CD4-positive, alpha-beta T cell (primary cell): ENCODE measurements at regions not wholly inside any gene's neighbourhood (a gene's known extent, or its start where the extent isn't known, plus 50 kb on each side); places are given as distances from the start of the nearest gene placed in this dataset.

Source experiments
- ATAC-seq: fragments of 200-7000 bp; cut with Tn5 transposase; one replicate; pipeline ENCODE4 v1.10.0; 2022; ENCODE audit warnings: mild to moderate bottlenecking; ENCODE audit not compliant: poor library complexity
- CTCF ChIA-PET: fragments of 350-600 bp; sonication (Branson Sonifier 250); formaldehyde crosslinking; loops from one replicate; lab custom pipeline; 2021; ENCODE audit warnings: antibody characterized with exemption, inconsistent platforms; lab: Charles Lee
- POLR2A ChIA-PET: fragments of 350-600 bp; sonication (Branson Sonifier 250); formaldehyde crosslinking; loops from one replicate; lab custom pipeline; 2021; ENCODE audit warnings: antibody characterized with exemption, inconsistent platforms; lab: Charles Lee
- DNase-seq, 14 experiments: peaks; one replicate each; pipeline ENCODE4 v3.0.0-alpha.2; 2013 to 2020; ENCODE audit warnings: mixed read lengths in 2 of 14
- H3K27ac ChIP-seq, 2 donors: one replicate each; pipeline versions ENCODE4 v1.5.1 to v1.7.0; 2013; ENCODE audit warnings: low read length in 2 of 2, low read depth in 1 of 2, mild to moderate bottlenecking in 1 of 2
- H3K27me3 ChIP-seq, 2 experiments: 1 replicate in 1 of 2; 2 replicates in 1 of 2; pipeline versions ENCODE4 v1.6.1 to v1.7.0; 2013; ENCODE audit warnings: low read length in 2 of 2, control low read depth in 1 of 2, mild to moderate bottlenecking in 1 of 2, moderate library complexity in 1 of 2; ENCODE audit not compliant: insufficient read depth in 2 of 2, control insufficient read depth in 1 of 2
- H3K36me3 ChIP-seq: one replicate; pipeline ENCODE4 v1.6.1; 2013; ENCODE audit warnings: low read length, control low read depth; ENCODE audit not compliant: insufficient read depth
- H3K4me1 ChIP-seq: one replicate; pipeline ENCODE4 v1.6.1; 2013; ENCODE audit warnings: low read length, control low read depth; ENCODE audit not compliant: insufficient read depth
- H3K4me3 ChIP-seq: one replicate; pipeline ENCODE4 v1.5.1; 2013; ENCODE audit warnings: mild to moderate bottlenecking, low read length, moderate library complexity
- H3K9me3 ChIP-seq, 2 experiments: 1 replicate in 1 of 2; 2 replicates in 1 of 2; pipeline versions ENCODE4 v1.6.1 to v1.7.0; 2013; ENCODE audit warnings: low read length in 2 of 2, mild to moderate bottlenecking in 2 of 2, control low read depth in 1 of 2, moderate library complexity in 1 of 2; ENCODE audit not compliant: control insufficient read depth in 1 of 2, insufficient read depth in 1 of 2
- H3K27ac Mint-ChIP-seq: one replicate; pipeline ENCODE4 v1.8.0; 2020; ENCODE audit warnings: mixed read lengths
- H3K27me3 Mint-ChIP-seq: one replicate; pipeline ENCODE4 v1.8.0; 2021; ENCODE audit warnings: mixed read lengths
- H3K36me3 Mint-ChIP-seq: one replicate; pipeline ENCODE4 v1.8.0; 2021; ENCODE audit warnings: low read depth, mixed read lengths
- H3K4me1 Mint-ChIP-seq: one replicate; pipeline ENCODE4 v1.8.0; 2021; ENCODE audit warnings: low read depth, mixed read lengths
- H3K4me3 Mint-ChIP-seq: one replicate; pipeline ENCODE4 v1.8.0; 2020; ENCODE audit warnings: mild to moderate bottlenecking, mixed read lengths
- H3K9me3 Mint-ChIP-seq: one replicate; pipeline ENCODE4 v1.8.0; 2020; ENCODE audit warnings: mixed read lengths
- CTCF ChIP-seq: fragments of 200-600 bp; IDR thresholded peaks from one replicate; pipeline ENCODE4 v1.8.0; 2022; ENCODE audit warnings: antibody characterized with exemption, mild to moderate bottlenecking
- intact Hi-C, 2 experiments: fragments of 100-400 bp; cut with DNase I in 1 of 2; cut with micrococcal nuclease in 1 of 2; formaldehyde crosslinking; loops; one replicate each; pipeline versions ENCODE4 v1.15.1 to v1.9.0; 2023 to 2025; cut with DNase I, micrococcal nuclease

GRCh38 chr17:69906306-69906705, 168.7 kb upstream of the KCNJ16 start:
- H3K36me3 Mint-ChIP-seq = no peaks in the 10 kb centered on the region

GRCh38 chr17:69907132-69907847, 167.7 kb upstream of the KCNJ16 start:
- no peak for ATAC-seq
- POLR2A ChIA-PET = no interaction called here
- H3K27ac ChIP-seq = no peak overlapping the region
- Mint-ChIP-seq H3K9me3 (peaks cover 2% of the 10 kb centered on the region), H3K27ac (no peak overlapping the region), H3K4me3 (no peak overlapping the region), H3K27me3 (no peaks in the 10 kb centered on the region), H3K4me1 (no peaks in the 10 kb centered on the region), H3K36me3 (no peaks in the 10 kb centered on the region)
- DNase-seq = no peak
- no peak overlapping the region for H3K4me3 ChIP-seq
- intact Hi-C loops = no loop called here
- TF ChIP-seq CTCF = no peak
- H3K27me3 ChIP-seq = no peaks in the 10 kb centered on the region
- H3K9me3 ChIP-seq = peaks cover 0 to 4% of the 10 kb centered on the region in 2 experiments
- CTCF ChIA-PET = no interaction called here
- H3K4me1 ChIP-seq = no peaks in the 10 kb centered on the region
- H3K36me3 ChIP-seq = no peaks in the 10 kb centered on the region

More at GRCh38 chr17:69906306-69906705, 168.7 kb upstream of the KCNJ16 start:
- Histone ChIP-seq H3K4me1 (no peaks in the 10 kb centered on the region), H3K9me3 (peaks cover 0 to 4% of the 10 kb centered on the region in 2 experiments), H3K27ac (no peak overlapping the region), H3K4me3 (no peak overlapping the region), H3K36me3 (no peaks in the 10 kb centered on the region), H3K27me3 (no peaks in the 10 kb centered on the region)
- H3K27me3 Mint-ChIP-seq = no peaks in the 10 kb centered on the region
- ATAC-seq = no peak
- no peak for TF ChIP-seq CTCF
- ChIA-PET CTCF (no interaction called here), POLR2A (no interaction called here)
- no peak overlapping the region for H3K27ac Mint-ChIP-seq
- H3K4me1 Mint-ChIP-seq = no peaks in the 10 kb centered on the region
- intact Hi-C loops = no loop called here
- no peak for DNase-seq
- H3K9me3 Mint-ChIP-seq = peaks cover 2% of the 10 kb centered on the region
- no peak overlapping the region for H3K4me3 Mint-ChIP-seq

GRCh38 chr17:69908626-69909368, 166.2 kb upstream of the KCNJ16 start:
- Histone ChIP-seq H3K9me3 (no peaks in the 10 kb centered on the region), H3K27me3 (no peaks in the 10 kb centered on the region), H3K27ac (no peak overlapping the region), H3K4me1 (no peaks in the 10 kb centered on the region), H3K36me3 (no peaks in the 10 kb centered on the region), H3K4me3 (no peak overlapping the region)
- DNase-seq (no peak), ATAC-seq (no peak)
- Mint-ChIP-seq H3K27ac (no peak overlapping the region), H3K27me3 (no peaks in the 10 kb centered on the region), H3K36me3 (no peaks in the 10 kb centered on the region), H3K4me1 (no peaks in the 10 kb centered on the region), H3K4me3 (no peak overlapping the region), H3K9me3 (peaks cover 2% of the 10 kb centered on the region)
- POLR2A ChIA-PET = no interaction called here
- intact Hi-C loops = no loop called here
- TF ChIP-seq CTCF = no peak
- CTCF ChIA-PET = no interaction called here
